Natural killer cell (primary cell): ENCODE measurements at regions not wholly inside any gene's neighbourhood (a gene's known extent, or its start where the extent isn't known, plus 50 kb on each side); places are given as distances from the start of the nearest gene placed in this dataset.

ENCODE experiments used
- ATAC-seq, 3 donors: fragments of 150-1000 bp in 2 of 3; fragments of 200-7000 bp in 1 of 3; cut with Tn5 transposase; 1 replicate in 1 of 3; 2 replicates in 2 of 3; pipeline ENCODE4 v1.10.0; 2021; ENCODE audit warnings: mild to moderate bottlenecking in 2 of 3, moderate library complexity in 2 of 3
- DNase-seq, 2 donors: peaks; one replicate each; pipeline versions ENCODE4 v3.0.0 to v3.0.0-alpha.2; 2013 to 2021; ENCODE audit warnings: mixed read lengths in 1 of 2
- H3K27ac ChIP-seq: one replicate; pipeline ENCODE4 v1.5.1; 2013; ENCODE audit warnings: mild to moderate bottlenecking, low read length
- H3K27me3 ChIP-seq: one replicate; pipeline ENCODE4 v1.6.1; 2013; ENCODE audit warnings: low read length; ENCODE audit not compliant: control insufficient read depth, insufficient read depth
- H3K36me3 ChIP-seq: one replicate; pipeline ENCODE4 v1.6.1; 2013; ENCODE audit warnings: low read length; ENCODE audit not compliant: control insufficient read depth, insufficient read depth
- H3K4me1 ChIP-seq: one replicate; pipeline ENCODE4 v1.6.1; 2013; ENCODE audit warnings: low read length; ENCODE audit not compliant: control insufficient read depth, insufficient read depth
- H3K4me3 ChIP-seq: one replicate; pipeline ENCODE4 v1.5.1; 2013; ENCODE audit warnings: low read length
- H3K9me3 ChIP-seq: one replicate; pipeline ENCODE4 v1.6.1; 2013; ENCODE audit warnings: low read length; ENCODE audit not compliant: control insufficient read depth, insufficient read depth
- H3K27ac Mint-ChIP-seq, 2 donors: one replicate each; pipeline ENCODE4 v1.8.0; 2022; ENCODE audit warnings: mild to moderate bottlenecking in 2 of 2, mixed read lengths in 2 of 2, moderate library complexity in 1 of 2
- H3K27me3 Mint-ChIP-seq, 2 donors: one replicate each; pipeline ENCODE4 v1.8.0; 2022; ENCODE audit warnings: low read depth in 2 of 2, mixed read lengths in 2 of 2
- H3K36me3 Mint-ChIP-seq: one replicate; pipeline ENCODE4 v1.8.0; 2022; ENCODE audit warnings: mixed read lengths
- H3K4me1 Mint-ChIP-seq, 2 donors: one replicate each; pipeline ENCODE4 v1.8.0; 2022; ENCODE audit warnings: mixed read lengths in 2 of 2
- H3K4me3 Mint-ChIP-seq: one replicate; pipeline ENCODE4 v1.8.0; 2022; ENCODE audit warnings: mild to moderate bottlenecking, moderate library complexity, mixed read lengths
- H3K9me3 Mint-ChIP-seq, 2 donors: one replicate each; pipeline ENCODE4 v1.8.0; 2022; ENCODE audit warnings: mixed read lengths in 2 of 2
- CTCF ChIP-seq: fragments of 200-600 bp; IDR thresholded peaks from one replicate; pipeline ENCODE4 v1.8.0; 2022; ENCODE audit warnings: antibody characterized with exemption
- WGBS: methylation state at CpG from one replicate; pipeline ENCODE4 v1.1.7; 2013; ENCODE audit warnings: missing lambda C conversion rate; ENCODE audit not compliant: insufficient coverage; 5-methylcytosine and 5-hydroxymethylcytosine counted together
- intact Hi-C: fragments of 100-400 bp; cut with micrococcal nuclease; formaldehyde crosslinking; loops from one replicate; pipeline ENCODE4 v1.14.2; 2022

- no peaks in the 10 kb centered on the region for H3K36me3 ChIP-seq
- 7% methylated on average over 98 of the region's 98 CpGs for WGBS
- ATAC-seq (no peak), DNase-seq (no peak)
- Mint-ChIP-seq H3K36me3 (no peaks in the 10 kb centered on the region), H3K4me1 (no peaks in the 10 kb centered on the region), H3K9me3 (peaks cover 2 to 3% of the 10 kb centered on the region in 2 donors), H3K27ac (no peak overlapping the region), H3K27me3 (peaks cover 13% of the 10 kb centered on the region in 2 donors), H3K4me3 (no peak overlapping the region)
- peaks cover 5% of the 10 kb centered on the region for H3K27me3 ChIP-seq
- H3K4me1 ChIP-seq: no peaks in the 10 kb centered on the region
- no peak overlapping the region for H3K27ac ChIP-seq
- intact Hi-C loops: no loop called here
- H3K4me3 ChIP-seq: no peak overlapping the region
- H3K9me3 ChIP-seq: peaks cover 4% of the 10 kb centered on the region
- no peak for TF ChIP-seq CTCF
Measured at GRCh38 chr7:153886506-153887441, 165.4 kb upstream of the DPP6 start.

GRCh38 chr7:153887749-153888569 is 164.2 kb upstream of the DPP6 start:
- no peak for ATAC-seq
- H3K4me1 Mint-ChIP-seq: no peaks in the 10 kb centered on the region

GRCh38 chr7:153891990-153892389 is 160.2 kb upstream of the DPP6 start:
- no peaks in the 10 kb centered on the region for H3K9me3 ChIP-seq
- H3K36me3 ChIP-seq: no peaks in the 10 kb centered on the region
- Mint-ChIP-seq H3K9me3 (peaks cover 2% of the 10 kb centered on the region in 2 donors), H3K36me3 (no peaks in the 10 kb centered on the region), H3K27me3 (peaks cover 0 to 6% of the 10 kb centered on the region in 2 donors), H3K27ac (no peak overlapping the region), H3K4me1 (no peaks in the 10 kb centered on the region), H3K4me3 (no peak overlapping the region)
- 80% methylated on average over 6 of the region's 6 CpGs for WGBS
- TF ChIP-seq CTCF: no peak
- peaks cover 2% of the 10 kb centered on the region for H3K27me3 ChIP-seq
- no peak overlapping the region for H3K27ac ChIP-seq
- intact Hi-C loops: no loop called here
- H3K4me3 ChIP-seq: no peak overlapping the region
- no peak for DNase-seq
- no peak for ATAC-seq
- H3K4me1 ChIP-seq: no peaks in the 10 kb centered on the region

More at GRCh38 chr7:153887749-153888569, 164.2 kb upstream of the DPP6 start:
- H3K27ac ChIP-seq: no peak overlapping the region
- intact Hi-C loops: no loop called here
- Mint-ChIP-seq H3K9me3 (no peaks in the 10 kb centered on the region), H3K27me3 (peaks cover 13% of the 10 kb centered on the region in 2 donors), H3K27ac (no peak overlapping the region), H3K4me3 (no peak overlapping the region), H3K36me3 (no peaks in the 10 kb centered on the region)
- no peak for DNase-seq
- TF ChIP-seq CTCF: no peak
- H3K4me3 ChIP-seq: no peak overlapping the region
- no peaks in the 10 kb centered on the region for H3K4me1 ChIP-seq
- H3K9me3 ChIP-seq: no peaks in the 10 kb centered on the region
- H3K36me3 ChIP-seq: no peaks in the 10 kb centered on the region
- H3K27me3 ChIP-seq: peaks cover 5% of the 10 kb centered on the region
- 10% methylated on average over 82 of the region's 82 CpGs for WGBS
